Stimulated activated CD4-positive, alpha-beta T cell treated with anti-CD3 and anti-CD28 coated beads, Interleukin-1b, Interleukin-23, amount 100 ng/mL, for 1 hour (primary cell): ENCODE measurements at regions not wholly inside any gene's neighbourhood (a gene's known extent, or its start where the extent isn't known, plus 50 kb on each side); places are given as distances from the start of the nearest gene placed in this dataset.

ENCODE experiments used
- DNase-seq, 2 donors: peaks; one replicate each; pipeline ENCODE4 v3.0.0-alpha.2; 2020; ENCODE audit warnings: low read depth in 2 of 2

- DNase-seq, result no peak
Observed at GRCh38 chr1:34408011-34408410, 231.3 kb downstream of the C1orf94 start.

DNA sequence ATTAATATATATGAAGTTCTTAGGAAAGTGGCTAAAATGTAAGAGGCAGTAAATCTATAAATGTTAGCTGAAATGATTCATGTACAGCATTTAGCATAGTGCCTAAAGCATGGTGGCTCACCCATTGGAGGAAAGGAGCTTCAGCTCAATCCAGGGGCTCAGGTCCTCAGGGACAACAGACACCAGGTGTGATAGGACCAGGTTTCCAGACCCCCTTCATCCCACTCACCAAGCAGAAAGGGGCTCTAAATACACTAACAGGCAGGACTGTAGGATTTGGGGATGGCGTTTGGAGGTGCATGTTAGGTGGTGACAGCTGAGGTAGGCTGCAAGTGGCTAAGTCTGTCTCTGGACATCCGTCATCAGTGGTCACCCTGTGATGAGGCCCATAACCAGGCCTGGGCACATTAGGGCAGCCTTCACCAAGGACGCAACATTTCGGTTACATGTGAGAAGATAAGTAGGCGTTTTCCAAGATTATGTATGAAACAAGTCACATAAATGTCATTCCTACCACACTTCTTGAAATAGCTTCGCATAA is 233.1 kb downstream of the C1orf94 start:
- DNase-seq, result no peak

- DNase-seq, result no peak
Observed at GRCh38 chr1:34412598-34413370, 236.1 kb downstream of the C1orf94 start.

- DNase-seq, result no peak
Observed at GRCh38 chr1:34415140-34415539, 238.4 kb downstream of the C1orf94 start.

GRCh38 chr1:34418166-34418565 is 241.5 kb downstream of the C1orf94 start:
- DNase-seq, result no peak

DNA sequence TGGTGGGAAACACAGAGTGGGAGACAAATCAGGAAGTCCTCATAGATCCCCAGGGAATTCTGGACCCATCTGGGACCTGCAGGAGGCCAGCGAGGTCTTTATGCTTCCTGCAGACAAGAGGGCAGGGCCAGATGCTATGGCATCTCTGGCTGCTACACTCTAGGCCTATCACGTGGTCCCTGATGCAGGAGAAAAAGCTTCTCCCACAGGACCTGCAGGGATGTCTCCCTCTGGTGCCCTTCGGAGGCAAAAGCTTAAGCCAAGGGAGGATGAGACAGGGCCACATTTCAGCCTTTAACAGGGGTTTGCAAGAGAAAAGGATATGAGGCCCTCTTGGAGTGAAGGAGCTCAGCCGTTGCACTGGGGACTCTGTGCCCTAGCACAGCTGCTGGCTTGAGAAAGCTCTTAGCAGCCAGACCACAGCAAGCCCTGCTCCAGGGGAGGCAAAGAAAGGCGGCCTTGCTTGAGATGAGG is 243.0 kb downstream of the C1orf94 start:
- DNase-seq, result no peak

DNA sequence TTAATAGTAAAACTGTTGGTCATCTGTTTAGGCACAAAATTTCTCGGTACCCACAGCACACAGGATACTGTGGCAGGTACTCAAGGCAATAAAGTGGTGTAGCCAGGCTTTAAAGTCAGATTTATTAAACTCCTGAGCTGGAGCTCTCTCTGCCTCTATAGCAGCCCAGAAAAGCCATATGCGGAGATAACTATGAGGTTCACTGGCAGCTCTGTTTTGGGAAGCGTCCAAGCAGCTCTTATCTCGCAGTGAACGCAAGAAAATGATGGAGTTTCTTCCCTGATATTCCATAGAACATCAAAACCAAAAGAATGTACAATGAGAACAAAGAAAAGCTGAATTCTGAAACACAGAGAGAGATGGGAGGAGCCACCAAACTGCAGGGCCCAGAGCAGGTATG is 248.3 kb downstream of the C1orf94 start:
- DNase-seq, result no peak

DNA sequence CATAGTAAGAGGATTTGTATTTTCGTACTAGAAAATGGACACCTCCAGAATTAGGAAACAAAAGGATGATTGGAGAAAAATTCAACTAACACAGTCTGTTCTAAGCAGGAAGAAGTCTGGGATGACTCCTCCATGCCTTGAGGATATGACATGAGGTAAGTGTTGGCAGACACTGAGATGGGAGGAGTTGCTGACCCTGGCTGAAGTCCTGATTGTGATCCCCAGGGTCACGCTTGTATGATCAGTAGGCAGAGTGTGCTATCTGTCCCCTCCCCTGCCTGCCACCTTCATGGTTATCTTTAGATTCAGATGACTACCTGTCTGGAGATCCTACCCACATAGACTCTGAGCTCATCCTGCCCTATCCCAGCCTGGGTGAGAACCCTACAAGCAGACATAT is 249.1 kb downstream of the C1orf94 start:
- DNase-seq, result no peak

DNA sequence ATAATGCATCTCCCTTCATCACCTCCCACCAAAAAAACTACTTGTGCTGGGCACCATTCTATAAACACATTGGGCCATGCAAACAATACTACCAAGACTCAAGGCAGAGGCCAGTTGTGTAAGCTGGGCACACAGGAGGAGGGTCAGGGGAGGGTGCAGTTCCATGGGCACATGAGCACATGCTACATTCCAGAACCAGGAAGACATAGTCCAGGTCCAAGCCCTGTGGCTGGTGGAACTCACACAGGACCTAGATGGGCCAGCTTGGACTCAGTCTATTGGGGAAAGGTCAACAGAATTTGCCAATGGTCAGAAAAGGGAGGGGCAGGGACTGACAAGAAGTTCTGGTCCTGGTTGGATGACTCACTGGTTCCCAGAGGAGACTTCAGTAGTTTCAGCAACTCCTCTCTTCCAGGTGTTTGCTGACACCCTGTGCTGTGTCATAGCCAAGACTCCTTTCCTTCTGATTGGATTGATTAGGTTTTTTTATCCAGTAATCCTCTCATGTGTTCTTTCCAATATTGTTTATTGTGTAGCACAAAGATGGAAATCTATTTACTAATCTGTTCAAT is 249.7 kb downstream of the C1orf94 start:
- no peak for DNase-seq

GRCh38 chr1:34427170-34427569 is 250.5 kb downstream of the C1orf94 start:
- DNase-seq, result no peak

GRCh38 chr1:34433099-34433498 is 256.4 kb downstream of the C1orf94 start:
- DNase-seq, result no peak

GRCh38 chr1:34436836-34437235 is 260.1 kb downstream of the C1orf94 start:
- DNase-seq, result no peak

- no peak for DNase-seq
Observed at GRCh38 chr1:34441259-34442069, 264.8 kb downstream of the C1orf94 start.

DNA sequence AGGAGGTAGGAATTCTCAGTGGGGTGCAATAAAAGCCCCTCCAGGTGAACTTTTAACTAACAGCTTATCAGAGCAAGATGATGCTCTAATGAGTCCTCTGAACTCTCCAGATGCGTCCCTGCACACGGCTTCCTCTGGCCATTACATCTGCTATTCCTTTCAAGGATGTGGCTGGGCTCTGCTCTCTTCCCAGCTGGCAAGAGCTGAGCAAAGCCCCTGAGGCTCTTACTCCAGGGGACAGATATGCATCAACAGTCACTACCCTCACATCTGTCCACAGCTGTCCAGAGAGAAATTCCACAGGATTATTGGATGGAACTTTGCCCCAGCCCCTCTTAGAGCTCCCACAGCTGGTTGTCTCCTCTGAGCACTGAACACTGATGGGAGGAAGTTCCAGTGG is 267.8 kb downstream of the C1orf94 start:
- DNase-seq, result no peak

- no peak for DNase-seq
Observed at GRCh38 chr1:34450325-34450724, 273.6 kb downstream of the C1orf94 start.

- no peak for DNase-seq
Observed at GRCh38 chr1:34452451-34452850, 275.7 kb downstream of the C1orf94 start.

GRCh38 chr1:34455121-34455520 is 278.4 kb downstream of the C1orf94 start:
- DNase-seq, result no peak

- DNase-seq, result no peak
Observed at GRCh38 chr1:34460193-34460592, 283.5 kb downstream of the C1orf94 start.

- DNase-seq, result no peak
Observed at GRCh38 chr1:34470401-34470800, 284.4 kb upstream of the GJB5 start.

DNA sequence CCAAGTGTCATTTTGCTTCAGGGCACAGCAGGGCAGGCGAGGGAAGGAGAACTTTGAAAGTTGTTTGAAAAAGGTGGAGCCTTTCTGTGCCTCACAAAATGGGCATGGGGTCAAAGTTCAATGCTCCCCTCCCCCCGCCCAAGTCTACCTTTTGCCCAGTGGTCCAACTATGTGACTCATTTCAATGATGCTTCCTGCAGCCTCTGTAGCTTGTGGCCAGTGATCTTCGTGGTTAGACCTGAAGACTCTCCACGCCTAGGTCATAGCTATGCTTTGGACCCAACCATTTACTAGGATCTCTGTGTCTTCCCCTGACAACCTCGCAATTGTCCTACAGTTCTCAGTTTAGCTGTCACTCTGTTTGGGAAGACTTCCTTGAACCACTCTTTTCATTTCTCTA is 280.3 kb upstream of the GJB5 start:
- DNase-seq, result no peak

DNA sequence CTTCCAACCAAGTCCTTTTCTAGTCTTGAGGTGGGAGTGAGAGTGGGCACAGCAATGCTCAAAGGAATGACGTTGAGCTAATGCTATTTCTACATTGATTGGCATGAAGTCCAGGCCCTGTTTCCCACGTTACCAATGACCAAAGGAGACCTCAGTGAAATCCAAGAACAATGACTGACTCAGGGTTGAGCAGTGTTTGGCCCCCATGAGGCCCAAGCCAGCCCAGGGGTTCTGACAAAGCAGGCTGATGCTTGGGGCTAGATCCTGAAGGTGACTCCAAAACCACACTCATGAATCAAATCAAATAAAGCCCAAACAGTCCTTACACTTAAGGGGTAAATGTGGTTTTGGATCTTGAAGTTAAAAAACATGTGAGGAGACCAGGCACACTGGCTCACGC is 278.5 kb upstream of the GJB5 start:
- no peak for DNase-seq

- no peak for DNase-seq
Observed at GRCh38 chr1:34477632-34478141, 277.2 kb upstream of the GJB5 start.
